KMS-11 (cell line): ENCODE measurements at regions not wholly inside any gene's neighbourhood (a gene's known extent, or its start where the extent isn't known, plus 50 kb on each side); places are given as distances from the start of the nearest gene placed in this dataset.

Source experiments
- H2AFZ ChIP-seq: fragments of 200-600 bp; sonication (generic); 2 replicates; pipeline ENCODE4 v1.6.1; 2016; ENCODE audit warnings: antibody characterized with exemption, mixed run types, low read depth
- H3K27ac ChIP-seq: fragments of 200-600 bp; sonication (generic); 2 replicates; pipeline ENCODE4 v1.6.1; 2016; ENCODE audit warnings: mild to moderate bottlenecking, mixed run types
- H3K27me3 ChIP-seq: fragments of 200-600 bp; sonication (generic); 2 replicates; pipeline ENCODE4 v1.6.1; 2017; ENCODE audit warnings: mild to moderate bottlenecking, low read depth, mixed run types, moderate library complexity; ENCODE audit not compliant: insufficient read depth
- H3K36me3 ChIP-seq: fragments of 200-600 bp; sonication (generic); 2 replicates; pipeline ENCODE4 v1.6.1; 2017; ENCODE audit warnings: mild to moderate bottlenecking, mixed run types; ENCODE audit not compliant: insufficient read depth
- H3K4me1 ChIP-seq: fragments of 200-600 bp; sonication (generic); 2 replicates; pipeline ENCODE4 v1.6.1; 2016; ENCODE audit warnings: mild to moderate bottlenecking, low read depth, mixed run types; ENCODE audit not compliant: poor library complexity, severe bottlenecking
- H3K4me2 ChIP-seq: fragments of 200-600 bp; sonication (generic); 2 replicates; pipeline ENCODE4 v1.7.0; 2016; ENCODE audit warnings: mild to moderate bottlenecking, mixed run types
- H3K4me3 ChIP-seq: fragments of 200-600 bp; sonication (generic); IDR thresholded peaks from 2 replicates; pipeline ENCODE4 v1.6.1; 2017; ENCODE audit warnings: low read depth, low read length, mixed read lengths; ENCODE audit not compliant: insufficient read depth
- H3K79me2 ChIP-seq: fragments of 200-600 bp; sonication (generic); 2 replicates; pipeline ENCODE4 v1.6.1; 2016; ENCODE audit warnings: low read depth, mixed run types; ENCODE audit not compliant: insufficient read depth
- H3K9ac ChIP-seq: fragments of 200-600 bp; sonication (generic); 2 replicates; pipeline ENCODE4 v1.6.1; 2016; ENCODE audit warnings: mild to moderate bottlenecking, mixed run types
- H4K20me1 ChIP-seq: fragments of 200-600 bp; sonication (generic); 2 replicates; pipeline ENCODE4 v1.6.1; 2016; ENCODE audit warnings: mild to moderate bottlenecking, mixed run types; ENCODE audit not compliant: insufficient read depth
- TF ChIP-seq, protein P1 (sequence below): fragments of 200-600 bp; sonication (generic); conservative IDR thresholded peaks from 2 replicates; pipeline ENCODE4 v1.6.1; 2017; ENCODE audit warnings: low read depth, mild to moderate bottlenecking, antibody characterized with exemption, low read length, moderate library complexity, mixed read lengths

DNA sequence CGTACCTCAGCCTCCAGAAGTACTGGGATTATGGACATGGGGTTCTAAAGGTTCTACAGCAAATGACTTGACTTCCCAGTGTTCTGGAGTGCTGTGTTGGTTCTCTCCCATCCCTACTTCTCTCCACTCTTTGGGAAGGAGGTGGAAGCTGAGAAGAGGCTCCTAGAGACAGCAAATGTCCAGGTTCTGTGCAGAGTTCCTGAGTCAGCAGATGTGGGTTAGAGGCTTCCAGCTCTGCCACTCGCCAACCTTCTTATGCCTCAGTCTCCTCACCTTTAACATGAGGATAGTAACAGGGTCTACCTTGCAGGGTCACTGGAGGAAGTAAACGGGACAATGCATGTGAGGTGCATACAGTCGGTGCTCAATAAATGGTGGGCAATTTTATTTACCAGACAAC lies 80.5 kb upstream of the VSTM2B start:
- H3K4me1 ChIP-seq = no peaks in the 10 kb centered on the region
- no peaks in the 10 kb centered on the region for H3K36me3 ChIP-seq
- no peaks in the 10 kb centered on the region for H4K20me1 ChIP-seq
- no peak overlapping the region for H3K4me3 ChIP-seq
- no peak overlapping the region for H3K9ac ChIP-seq
- H3K27me3 ChIP-seq = no peaks in the 10 kb centered on the region; the same call in 1 of the 2 replicates
- H3K27ac ChIP-seq = no peak overlapping the region
- TF ChIP-seq, protein P1, sequence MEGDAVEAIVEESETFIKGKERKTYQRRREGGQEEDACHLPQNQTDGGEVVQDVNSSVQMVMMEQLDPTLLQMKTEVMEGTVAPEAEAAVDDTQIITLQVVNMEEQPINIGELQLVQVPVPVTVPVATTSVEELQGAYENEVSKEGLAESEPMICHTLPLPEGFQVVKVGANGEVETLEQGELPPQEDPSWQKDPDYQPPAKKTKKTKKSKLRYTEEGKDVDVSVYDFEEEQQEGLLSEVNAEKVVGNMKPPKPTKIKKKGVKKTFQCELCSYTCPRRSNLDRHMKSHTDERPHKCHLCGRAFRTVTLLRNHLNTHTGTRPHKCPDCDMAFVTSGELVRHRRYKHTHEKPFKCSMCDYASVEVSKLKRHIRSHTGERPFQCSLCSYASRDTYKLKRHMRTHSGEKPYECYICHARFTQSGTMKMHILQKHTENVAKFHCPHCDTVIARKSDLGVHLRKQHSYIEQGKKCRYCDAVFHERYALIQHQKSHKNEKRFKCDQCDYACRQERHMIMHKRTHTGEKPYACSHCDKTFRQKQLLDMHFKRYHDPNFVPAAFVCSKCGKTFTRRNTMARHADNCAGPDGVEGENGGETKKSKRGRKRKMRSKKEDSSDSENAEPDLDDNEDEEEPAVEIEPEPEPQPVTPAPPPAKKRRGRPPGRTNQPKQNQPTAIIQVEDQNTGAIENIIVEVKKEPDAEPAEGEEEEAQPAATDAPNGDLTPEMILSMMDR = no peak
- no peak overlapping the region for H2AFZ ChIP-seq
- no peaks in the 10 kb centered on the region for H3K79me2 ChIP-seq
- H3K4me2 ChIP-seq = no peak overlapping the region

DNA sequence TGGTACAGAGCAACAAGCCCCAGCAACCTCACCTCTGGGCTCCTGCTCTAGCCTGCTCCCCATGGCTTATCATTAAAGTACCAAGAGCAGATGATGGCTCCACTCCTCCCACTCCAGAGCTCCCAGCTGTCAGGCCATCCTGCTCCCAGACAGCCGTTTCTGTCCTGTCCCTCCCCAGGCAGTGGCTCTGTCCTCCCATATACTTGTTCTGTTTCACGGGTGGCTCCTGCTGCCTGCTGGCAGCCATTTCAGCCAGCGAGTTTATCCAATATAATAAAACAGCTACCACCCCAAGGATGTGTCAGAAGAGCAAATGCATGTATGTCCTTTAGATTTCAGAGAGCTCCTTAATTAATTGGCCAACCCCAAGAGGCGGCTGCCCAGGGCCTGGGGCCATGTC lies 79.4 kb upstream of the VSTM2B start:
- H3K4me3 ChIP-seq = no peak overlapping the region
- no peak overlapping the region for H3K27ac ChIP-seq
- no peaks in the 10 kb centered on the region; the same call in 1 of the 2 replicates for H3K27me3 ChIP-seq
- H2AFZ ChIP-seq = no peak overlapping the region
- H4K20me1 ChIP-seq = no peaks in the 10 kb centered on the region
- no peaks in the 10 kb centered on the region for H3K4me1 ChIP-seq
- H3K9ac ChIP-seq = no peak overlapping the region
- H3K36me3 ChIP-seq = no peaks in the 10 kb centered on the region
- H3K79me2 ChIP-seq = no peaks in the 10 kb centered on the region
- TF ChIP-seq, protein P1 = no peak
- no peak overlapping the region for H3K4me2 ChIP-seq

DNA sequence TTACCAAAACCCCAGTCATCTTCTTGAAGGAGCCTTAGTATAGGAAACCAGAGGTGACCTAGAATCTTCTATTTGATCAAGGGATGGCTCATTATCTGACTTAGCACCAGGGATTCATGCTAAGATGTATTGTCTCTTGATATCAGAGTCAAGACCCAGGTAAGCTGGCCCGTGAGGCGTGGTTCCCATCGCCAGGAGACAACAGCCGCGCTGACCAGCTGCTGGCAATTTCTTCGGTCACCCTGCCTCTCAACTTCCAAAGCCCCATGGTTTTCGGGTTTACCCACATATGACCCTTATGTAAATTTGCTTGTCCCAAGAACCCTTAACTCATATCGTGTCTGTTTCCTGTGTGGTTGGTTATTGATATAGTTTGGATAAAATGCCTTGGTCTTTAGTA lies 77.7 kb upstream of the VSTM2B start:
- TF ChIP-seq, protein P1 = no peak
- Histone ChIP-seq H3K36me3 (no peaks in the 10 kb centered on the region), H3K9ac (no peak overlapping the region), H3K4me2 (no peak overlapping the region), H3K27ac (no peak overlapping the region), H3K79me2 (no peaks in the 10 kb centered on the region), H3K4me3 (no peak overlapping the region), H3K27me3 (no peaks in the 10 kb centered on the region; the same call in 1 of the 2 replicates), H3K4me1 (no peaks in the 10 kb centered on the region), H2AFZ (no peak overlapping the region), H4K20me1 (no peaks in the 10 kb centered on the region)

DNA sequence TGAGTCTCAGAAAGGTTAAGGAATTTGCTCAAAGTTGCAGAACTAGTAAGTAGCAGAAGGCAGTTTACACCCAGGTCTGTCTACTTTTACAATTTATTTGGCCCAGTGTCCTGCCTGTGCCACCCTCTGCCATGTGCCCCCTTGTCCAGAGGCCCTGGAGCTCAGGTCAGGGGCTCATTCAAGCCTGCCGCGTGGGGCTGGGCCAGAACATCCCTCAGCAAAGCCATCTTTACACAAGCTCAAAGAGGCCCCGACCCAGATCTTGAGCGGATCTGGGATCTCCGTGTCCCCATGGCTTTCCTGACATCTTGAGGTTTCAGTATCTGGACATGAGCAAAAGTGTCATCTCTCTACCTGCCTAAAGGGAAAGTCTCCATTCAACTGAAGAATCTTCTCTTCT lies 76.4 kb upstream of the VSTM2B start:
- Histone ChIP-seq H3K9ac (no peak overlapping the region), H3K79me2 (no peaks in the 10 kb centered on the region), H4K20me1 (no peaks in the 10 kb centered on the region), H2AFZ (no peak overlapping the region), H3K4me2 (no peak overlapping the region), H3K27ac (no peak overlapping the region), H3K36me3 (no peaks in the 10 kb centered on the region), H3K27me3 (no peaks in the 10 kb centered on the region; the same call in 1 of the 2 replicates), H3K4me3 (no peak overlapping the region), H3K4me1 (no peaks in the 10 kb centered on the region)
- TF ChIP-seq, protein P1 = no peak
